NCI-H187 treated with DMSO at 0.1 percent for 48 hours (cell line): ENCODE measurements at regions not wholly inside any gene's neighbourhood (a gene's known extent, or its start where the extent isn't known, plus 50 kb on each side); places are given as distances from the start of the nearest gene placed in this dataset.
A peak's percentile ranks its signal among the peaks of the same experiment; 100 is the strongest.
"Not testable (repeated sequence)": the region's sequence is repeated elsewhere in the genome, so short reads cannot be mapped to it uniquely, and the experiment has no call there.

Experiments
- DNase-seq: peaks from one replicate; lab custom pipeline; 2025; lab: John Stamatoyannopoulos, UW

DNA sequence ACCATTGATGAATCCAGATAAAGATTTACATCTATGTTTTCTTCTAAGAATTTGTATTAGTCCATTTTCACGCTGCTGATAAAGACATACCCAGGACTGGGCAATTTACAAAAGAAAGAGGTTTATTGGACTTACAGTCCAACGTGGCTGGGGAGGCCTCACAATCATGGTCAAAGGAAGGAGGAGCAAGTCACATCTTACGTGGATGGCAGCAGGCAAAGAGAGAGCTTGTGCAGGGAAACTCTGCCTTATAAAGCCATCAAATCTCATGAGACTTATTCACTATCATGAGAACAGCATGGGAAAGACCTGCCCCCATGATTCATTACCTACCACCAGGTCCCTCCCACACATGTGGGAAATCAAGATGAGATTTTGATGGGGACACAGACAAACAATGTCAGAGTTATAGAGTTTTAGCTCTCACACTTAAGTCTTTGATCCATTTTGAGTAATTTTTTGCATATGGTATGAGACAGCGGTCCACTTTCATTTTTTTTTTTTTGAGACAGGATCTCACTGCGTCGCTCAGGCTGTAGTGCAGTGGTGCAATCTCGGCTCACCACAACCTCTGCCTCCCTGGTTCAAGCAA, 53.5 kb upstream of the JADE2 start:
- DNase-seq = not testable (repeated sequence)

GRCh38 chr5:134468921-134469400, 56.5 kb upstream of the JADE2 start:
- no peak for DNase-seq

GRCh38 chr5:134467231-134467630, 55.5 kb upstream of the CDKN2AIPNL start:
- no peak for DNase-seq

DNA sequence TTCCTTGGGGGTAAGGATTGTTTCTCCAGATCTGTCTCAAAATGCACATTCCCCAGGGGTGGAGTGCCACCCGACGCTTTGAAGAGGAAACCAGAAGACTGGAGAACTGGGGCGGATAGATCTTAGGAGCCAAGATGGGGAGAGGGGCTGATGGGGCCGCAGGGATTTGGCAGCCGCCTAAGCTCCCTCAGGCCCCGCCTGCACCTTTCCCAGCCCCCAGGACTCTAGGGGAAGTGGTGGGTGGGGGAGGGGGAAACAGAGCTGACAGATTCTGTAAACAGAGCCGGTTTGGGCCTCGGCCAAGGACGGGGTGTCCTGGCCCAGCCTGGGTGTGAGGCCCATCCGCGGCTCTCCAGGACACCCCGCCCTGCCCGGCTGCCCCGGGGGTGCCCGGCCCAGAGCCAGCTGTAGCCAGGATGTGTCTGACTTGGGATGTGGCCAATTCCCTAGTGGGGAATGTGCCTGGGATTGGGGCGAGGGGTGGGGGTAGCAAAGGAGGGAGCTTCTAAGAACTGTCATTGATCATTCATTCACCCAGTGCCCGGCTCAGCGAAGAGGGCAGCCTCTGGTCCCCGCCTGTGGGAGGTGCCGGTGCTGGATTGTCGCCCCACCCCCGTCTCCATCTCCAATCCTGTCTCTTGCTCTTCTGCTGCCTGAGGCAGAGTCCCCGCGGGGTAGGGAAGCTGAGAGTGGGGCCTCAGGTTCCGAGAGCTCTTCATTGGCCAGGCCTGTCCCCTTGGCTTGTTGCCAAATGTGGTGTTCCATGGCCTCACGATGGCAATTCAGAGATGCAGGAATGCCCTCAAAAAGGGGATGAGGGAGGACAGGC, 54.8 kb upstream of the CDKN2AIPNL start:
- DNase-seq = peak; percentile 34

- no peak for DNase-seq
These were observed 54.1 kb upstream of the CDKN2AIPNL start for GRCh38 chr5:134465816-134466240.

- DNase-seq = no peak
These were observed 53.5 kb upstream of the CDKN2AIPNL start for GRCh38 chr5:134464988-134465815.

GRCh38 chr5:134463991-134464760, 52.5 kb upstream of the CDKN2AIPNL start:
- DNase-seq = no peak

DNA sequence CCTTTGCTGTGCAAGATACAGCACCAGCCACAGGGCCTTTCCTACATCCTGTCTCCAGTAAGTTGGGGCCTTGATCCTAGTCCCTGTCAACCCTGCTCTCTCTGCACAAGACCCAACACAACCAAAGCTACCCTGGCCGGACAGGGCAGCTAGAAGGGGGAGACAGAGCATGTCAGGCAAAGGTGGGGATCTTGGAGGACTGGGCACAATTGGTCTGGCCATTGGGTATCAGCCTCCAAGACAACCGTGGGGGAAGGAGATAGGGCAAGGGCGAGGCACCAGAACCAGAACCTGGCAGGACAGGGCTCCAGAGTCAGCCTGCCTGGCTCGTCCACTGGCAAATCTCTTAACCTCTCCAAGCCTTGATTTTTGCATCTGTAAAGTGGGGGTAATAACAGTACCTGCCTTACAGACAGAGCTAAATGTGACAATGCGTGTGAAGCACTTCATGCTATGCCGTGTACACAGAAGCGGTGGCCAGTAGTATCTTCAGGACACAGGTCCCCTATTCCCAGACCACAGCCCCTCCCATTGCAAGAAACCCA, 51.6 kb upstream of the CDKN2AIPNL start:
- no peak for DNase-seq

GRCh38 chr5:134462761-134463160, 51.1 kb upstream of the CDKN2AIPNL start:
- no peak for DNase-seq

DNA sequence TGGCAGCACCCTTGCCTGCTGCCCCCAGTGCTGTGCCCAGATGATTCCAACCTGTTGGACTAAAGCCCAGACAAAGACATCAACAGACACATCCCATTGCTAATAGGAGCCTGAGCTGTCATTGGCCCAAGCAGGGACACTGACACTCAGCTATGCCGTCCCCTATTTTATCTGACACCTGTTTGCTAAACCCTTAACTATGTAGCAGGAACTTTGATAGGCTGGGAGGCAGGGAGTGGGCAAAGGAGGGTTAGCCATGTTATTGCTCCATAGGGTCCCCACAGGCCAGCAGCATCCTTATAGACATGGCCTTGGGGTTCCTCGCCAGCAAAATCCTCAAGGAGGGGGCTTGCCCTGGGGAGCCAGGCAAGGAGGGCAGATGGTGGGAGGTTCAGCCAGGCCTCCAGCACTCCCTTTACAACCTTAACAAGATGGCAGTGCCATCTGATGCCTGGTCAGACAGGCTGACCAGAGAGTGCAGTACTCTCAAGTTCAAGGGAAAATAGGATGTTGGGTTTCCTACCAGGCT, 50.4 kb upstream of the CDKN2AIPNL start:
- no peak for DNase-seq
